Stimulated activated CD4-positive, alpha-beta T cell treated with anti-CD3 and anti-CD28 coated beads, Interleukin-15, amount 100 ng/mL, for 1 hour (primary cell): ENCODE measurements at regions not wholly inside any gene's neighbourhood (a gene's known extent, or its start where the extent isn't known, plus 50 kb on each side); places are given as distances from the start of the nearest gene placed in this dataset.
"Not testable (repeated sequence)": the region's sequence is repeated elsewhere in the genome, so short reads cannot be mapped to it uniquely, and the experiment has no call there.

ENCODE experiments used
- DNase-seq, 2 donors: peaks; one replicate each; pipeline ENCODE4 v3.0.0-alpha.2; 2020; ENCODE audit warnings: low read depth in 1 of 2, low spot score in 1 of 2

DNA sequence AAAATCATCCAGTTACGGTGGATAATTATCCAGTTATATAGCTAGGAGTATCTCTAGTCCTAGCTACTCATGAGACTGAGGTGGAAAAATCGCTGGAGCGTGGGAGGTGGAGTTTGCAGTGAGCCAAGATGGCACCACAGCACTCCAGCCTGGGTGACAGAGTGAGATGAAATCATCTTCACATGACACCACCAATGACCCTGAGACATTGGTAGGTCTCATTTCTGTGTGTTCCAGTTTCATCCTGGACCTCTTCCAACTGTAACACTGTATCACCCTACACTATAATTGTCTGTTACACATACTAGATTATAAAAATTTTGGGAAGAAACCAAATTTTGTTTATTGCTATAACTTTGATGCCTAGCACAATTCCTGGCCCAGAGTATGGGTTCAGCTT, 446.8 kb downstream of the TMEM135 start:
- no peak for DNase-seq

GRCh38 chr11:87477321-87477720, 439.6 kb downstream of the TMEM135 start:
- DNase-seq = no peak

DNA sequence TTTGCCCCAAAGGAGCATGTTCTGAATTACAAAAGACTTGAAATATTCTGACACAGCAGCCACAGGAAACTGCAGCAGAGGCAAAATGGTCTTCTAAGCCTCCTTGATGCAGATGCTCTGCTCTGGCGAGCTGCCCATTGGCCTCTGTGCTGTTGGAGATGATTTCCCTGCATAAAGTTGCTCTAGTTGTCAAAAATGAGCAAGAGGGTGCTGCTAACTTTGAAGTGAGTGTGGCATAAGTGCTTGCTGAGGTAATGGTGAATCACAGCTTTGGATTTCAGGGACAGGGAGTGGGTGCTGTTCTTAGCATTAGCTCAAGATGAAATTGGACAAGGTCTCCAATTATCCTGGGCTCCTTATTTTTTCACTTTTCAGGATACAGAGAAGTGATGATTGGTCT, 435.4 kb downstream of the TMEM135 start:
- no peak for DNase-seq

- DNase-seq = no peak
Observed at GRCh38 chr11:87466223-87466622, 428.5 kb downstream of the TMEM135 start.

DNA sequence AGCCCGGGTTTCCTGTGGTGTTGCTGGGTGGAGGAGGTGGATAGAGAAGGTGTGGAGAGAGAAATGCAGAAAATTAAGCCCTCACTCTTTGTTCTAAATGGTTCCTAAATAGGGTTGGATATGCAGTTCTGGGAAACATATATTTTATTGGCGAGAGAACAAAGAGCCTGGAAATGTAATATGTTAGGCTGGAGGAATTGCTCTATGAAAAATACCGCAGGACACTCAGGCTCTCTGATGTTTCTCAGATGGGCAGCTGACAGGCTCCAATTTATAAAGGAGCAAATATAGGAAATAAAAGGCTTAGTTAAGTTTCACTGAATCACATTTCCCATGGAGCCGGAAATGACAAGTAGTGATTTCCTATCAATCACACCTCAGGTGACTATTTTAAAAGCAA, 428.0 kb downstream of the TMEM135 start:
- no peak for DNase-seq

- DNase-seq = no peak
Observed at GRCh38 chr11:87463486-87464102, 425.9 kb downstream of the TMEM135 start.

- no peak for DNase-seq
Observed at GRCh38 chr11:87462171-87462570, 424.4 kb downstream of the TMEM135 start.

- no peak for DNase-seq
Observed at GRCh38 chr11:87460842-87461637, 423.3 kb downstream of the TMEM135 start.

DNA sequence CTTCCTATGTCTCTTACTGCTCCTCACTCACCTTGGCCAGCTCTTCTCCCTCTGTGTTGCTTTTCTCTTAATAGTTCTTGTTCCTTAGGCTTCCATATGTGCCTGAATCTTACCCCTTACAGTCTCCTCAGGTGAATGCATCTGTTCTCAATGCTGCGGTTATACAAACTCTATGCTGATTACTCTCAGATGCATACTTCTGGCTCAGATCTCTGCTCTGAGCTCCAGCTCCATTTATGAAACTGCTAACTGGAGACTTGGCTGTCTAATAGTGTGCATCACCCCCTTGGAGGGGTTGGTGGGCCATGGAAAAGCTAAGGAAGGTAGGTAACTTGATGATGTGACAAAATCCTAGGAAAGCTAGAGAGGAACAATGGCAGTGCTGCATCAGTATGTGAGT, 422.5 kb downstream of the TMEM135 start:
- DNase-seq = no peak

- no peak for DNase-seq
Observed at GRCh38 chr11:87459351-87459750, 421.6 kb downstream of the TMEM135 start.

DNA sequence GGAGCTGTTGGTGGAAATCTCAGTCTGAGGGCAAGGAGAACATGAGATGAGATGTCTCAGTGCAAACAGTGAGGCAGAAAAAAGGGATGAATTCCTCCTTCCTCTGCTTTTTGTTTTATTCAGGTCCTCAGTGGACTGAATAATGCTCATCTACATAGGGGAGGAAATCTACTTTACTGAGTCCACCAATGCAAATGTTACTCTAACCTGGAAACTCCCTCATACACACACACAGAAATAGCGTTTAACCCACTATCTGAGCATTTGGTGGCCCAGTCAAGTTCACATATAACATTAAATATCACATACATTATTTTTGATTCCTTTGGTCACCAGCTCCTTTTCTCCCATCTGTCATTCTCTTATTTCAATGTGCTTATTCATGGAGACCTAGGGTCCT, 418.8 kb downstream of the TMEM135 start:
- no peak for DNase-seq

- DNase-seq = no peak
Observed at GRCh38 chr11:87455180-87455579, 417.4 kb downstream of the TMEM135 start.

DNA sequence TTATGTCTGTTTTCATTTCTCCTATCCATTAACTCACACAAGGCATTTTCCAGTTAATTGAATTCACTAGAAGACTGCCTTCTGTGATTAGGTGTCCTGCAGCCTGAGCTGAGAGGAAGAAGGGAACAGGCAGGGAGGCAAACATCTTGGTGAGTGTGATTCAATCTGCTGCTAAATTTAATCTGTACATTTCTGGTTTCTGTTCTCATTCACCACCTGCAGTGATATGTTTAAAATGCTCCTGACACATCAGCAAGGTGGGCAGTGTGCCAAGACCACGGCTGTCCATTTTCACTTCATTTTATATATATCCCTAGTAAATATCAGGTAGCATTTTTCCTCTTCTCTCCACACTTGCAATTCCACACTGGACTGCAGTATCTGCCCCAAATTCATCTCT, 416.5 kb downstream of the TMEM135 start:
- DNase-seq = no peak

DNA sequence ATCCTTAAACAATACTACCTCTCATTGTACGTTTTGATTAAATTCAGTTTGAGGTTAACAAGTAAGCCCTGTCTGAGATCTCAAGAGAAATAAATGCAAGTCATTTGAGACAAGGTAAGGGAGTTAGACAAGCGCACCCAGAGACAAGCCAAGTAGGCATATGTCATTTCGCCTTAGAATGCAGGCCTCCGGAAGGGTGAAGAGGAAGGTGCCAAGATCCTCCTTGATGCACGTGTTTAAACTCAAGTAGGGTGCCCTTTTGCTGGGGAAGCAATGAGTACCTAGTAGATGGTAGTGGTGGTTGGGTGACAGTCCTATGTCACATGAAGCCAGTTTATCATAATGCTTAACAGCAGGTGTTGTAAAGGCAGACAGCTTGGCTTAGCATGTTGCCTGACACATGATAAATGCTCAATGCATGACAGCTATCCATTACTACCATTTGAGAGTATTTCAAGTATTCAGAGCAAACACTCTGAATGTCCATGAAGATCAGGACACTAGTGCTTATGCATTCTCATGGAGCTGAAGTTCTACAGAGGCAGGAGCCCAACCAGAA, 415.9 kb downstream of the TMEM135 start:
- no peak for DNase-seq

DNA sequence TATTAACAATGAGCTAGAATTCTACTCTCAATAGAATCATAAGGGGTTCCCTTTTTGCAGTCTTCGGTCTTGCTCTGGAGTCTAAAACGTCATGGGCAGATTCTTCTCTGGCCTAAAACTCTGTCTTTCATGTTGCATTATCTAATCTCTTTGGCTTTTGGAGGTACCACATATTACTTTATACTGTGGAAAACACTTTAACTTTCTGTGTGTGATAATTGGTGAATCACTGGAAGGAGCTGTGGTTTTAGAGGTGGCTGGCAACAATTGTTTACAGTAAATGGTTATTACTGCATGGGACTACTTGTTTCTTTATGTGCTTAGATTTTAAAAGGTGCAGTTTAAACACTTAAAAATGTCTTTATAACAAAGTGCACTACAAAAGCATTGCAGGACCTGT, 414.3 kb downstream of the TMEM135 start:
- not testable (repeated sequence) for DNase-seq

DNA sequence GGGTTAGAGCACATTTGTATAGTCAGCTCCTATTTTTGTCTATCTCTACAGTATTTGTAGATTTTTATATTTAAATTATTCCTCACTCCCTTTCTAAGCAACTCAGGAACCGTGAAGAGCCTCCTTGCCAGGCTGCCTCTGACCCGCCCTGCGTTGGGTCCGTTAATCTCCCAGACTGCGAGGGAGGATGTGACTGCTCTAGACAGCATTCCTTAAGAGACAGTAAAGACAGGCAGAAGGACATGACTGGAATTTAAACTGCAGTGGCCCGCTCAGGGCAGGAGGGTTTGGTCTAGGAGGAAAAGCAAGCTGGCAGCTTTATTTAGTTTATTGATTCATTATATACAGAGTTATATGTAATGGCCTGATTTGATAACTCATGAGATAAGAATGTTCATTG, 413.7 kb downstream of the TMEM135 start:
- DNase-seq = no peak

GRCh38 chr11:87447606-87448005, 409.9 kb downstream of the TMEM135 start:
- DNase-seq = no peak

DNA sequence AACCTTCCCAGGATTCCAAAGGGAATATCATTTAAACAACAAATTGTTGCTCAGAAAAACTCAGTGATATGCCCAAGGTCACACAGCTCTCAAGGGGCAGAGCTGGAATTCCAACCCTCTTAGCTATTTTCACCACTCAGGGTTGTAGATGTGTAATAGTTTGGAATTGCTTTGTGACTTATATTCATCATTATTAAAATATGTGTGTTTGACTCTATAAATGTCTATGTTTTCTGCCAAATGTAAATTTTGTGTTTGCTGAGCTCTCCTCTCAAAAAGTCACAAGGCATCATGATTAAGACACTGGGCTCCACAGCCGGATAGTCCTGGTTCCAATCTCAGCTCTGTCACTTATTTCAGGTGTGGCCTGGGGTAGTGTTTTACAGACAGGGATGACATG, 407.3 kb downstream of the TMEM135 start:
- DNase-seq = no peak

DNA sequence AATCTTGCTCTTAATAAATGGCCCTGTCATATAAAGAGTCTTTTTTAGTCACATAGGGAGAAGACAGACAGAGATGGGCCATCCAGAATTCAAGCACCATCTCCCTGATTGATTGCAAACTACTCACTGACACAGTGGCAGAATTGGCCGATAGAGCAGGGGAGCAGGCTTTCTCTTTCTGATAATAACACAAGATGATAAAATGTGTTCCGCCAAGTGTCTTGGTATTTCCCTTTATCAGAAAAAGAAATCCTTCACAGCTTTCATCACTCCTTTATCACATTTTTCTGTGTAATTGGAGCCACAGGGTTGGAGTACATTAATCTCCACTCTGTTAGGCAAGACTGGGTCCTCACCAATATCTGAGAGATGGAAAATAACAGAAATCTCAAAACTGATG, 406.0 kb downstream of the TMEM135 start:
- no peak for DNase-seq

DNA sequence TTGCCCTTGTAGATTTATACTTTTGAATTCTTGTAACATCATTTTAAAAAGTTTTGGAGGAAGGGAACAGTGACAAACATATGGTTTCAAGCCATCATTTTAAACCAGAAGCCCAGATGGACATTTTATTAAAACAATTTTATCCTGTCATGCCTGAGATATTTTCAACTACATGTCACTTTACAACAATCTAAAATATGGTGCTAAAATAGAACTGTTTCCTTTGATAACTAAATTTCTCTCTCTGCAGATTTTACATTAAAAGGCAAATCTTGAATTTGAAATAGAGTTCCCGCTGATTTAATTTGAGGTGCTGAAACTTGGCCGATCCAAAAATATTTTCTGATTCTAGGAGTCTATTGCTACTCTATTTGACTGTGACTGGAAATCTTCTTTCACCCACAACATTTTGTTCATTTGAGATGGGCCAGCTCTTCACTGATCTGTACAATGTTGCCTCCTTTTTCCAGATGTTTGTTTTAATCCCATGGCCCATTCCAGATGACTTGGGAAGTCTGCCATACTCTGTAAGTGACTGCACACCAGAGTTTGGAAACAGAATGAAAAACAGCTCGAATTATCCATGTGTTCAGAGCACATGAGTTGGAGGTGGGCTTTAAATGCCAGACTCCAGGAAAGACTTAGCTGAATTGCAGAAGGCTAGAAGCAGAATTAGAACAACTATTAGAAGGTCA, 402.5 kb downstream of the TMEM135 start:
- no peak for DNase-seq

DNA sequence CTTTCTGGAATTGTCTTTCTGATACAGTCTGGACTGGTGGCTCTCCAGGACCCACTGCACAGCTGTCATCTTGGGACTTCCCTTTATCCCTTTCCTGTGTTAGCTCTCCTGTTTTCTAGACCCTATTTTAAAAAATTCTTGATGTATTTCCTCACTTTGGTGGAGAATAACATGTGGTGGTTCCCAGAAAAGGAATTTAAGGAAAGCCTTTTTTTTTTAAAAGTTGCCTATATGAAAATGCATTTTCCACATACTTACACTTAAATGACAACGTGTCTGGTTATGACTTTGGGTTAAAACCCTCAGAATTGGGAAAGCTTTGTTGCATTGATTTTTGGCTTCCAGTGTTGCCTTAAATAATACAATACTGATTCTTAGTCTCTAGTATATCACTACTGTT, 400.7 kb downstream of the TMEM135 start:
- no peak for DNase-seq

- no peak for DNase-seq
Observed at GRCh38 chr11:87437844-87438223, 400.1 kb downstream of the TMEM135 start.
